GM21515 (cell line): ENCODE measurements at regions not wholly inside any gene's neighbourhood (a gene's known extent, or its start where the extent isn't known, plus 50 kb on each side); places are given as distances from the start of the nearest gene placed in this dataset.

Experiments used
- ATAC-seq: cut with Tn5 transposase; IDR thresholded peaks from one replicate; pipeline ENCODE4 v1.9.1; 2021; ENCODE audit not compliant: unreplicated experiment

GRCh38 chr3:72153477-72154314 is 368.7 kb upstream of the PROK2 start:
- no peak for ATAC-seq

DNA sequence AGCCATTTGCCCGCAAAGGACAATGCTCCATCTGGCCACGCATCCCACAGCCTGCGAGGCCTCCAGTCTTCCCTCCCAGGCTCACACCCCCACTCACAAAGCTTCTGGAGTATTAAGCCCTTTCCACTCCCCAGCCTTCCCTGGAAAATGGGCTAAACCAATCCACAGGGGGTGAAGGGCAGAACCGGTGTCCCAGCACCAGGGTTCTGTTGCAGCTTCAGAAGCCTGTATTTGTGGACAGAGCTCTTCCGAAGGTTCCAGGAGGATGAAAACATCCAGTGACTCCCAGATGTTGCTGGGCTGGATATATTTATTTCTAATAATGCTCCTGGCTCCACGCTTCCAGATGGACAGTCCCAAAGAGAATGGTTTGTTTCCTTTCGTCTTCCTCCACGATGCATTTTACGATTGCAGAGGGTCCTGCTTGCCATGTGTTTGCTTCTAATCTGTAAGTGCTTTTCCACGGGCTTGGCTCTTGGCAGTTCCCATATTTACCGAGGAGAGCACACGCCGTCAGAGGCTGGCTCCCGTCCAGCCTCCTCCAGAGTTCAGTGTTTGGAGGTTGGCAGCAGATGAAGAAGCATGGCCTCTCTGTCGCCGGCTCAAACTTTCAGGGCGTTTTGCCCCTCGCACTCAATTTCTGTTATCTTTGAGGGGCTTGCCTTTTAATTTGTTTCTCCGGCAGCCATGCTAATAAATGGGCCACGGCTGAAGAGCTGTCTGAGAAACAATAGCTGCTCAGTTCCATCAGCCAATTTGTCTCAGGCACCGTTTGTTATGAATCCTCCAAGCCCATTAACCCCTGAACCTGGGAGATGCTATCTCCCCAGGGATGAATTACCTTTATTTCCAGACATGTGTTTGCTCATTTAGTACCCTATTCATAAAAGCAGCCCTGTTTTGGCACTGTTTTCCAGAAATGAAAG is 367.9 kb upstream of the PROK2 start:
- ATAC-seq: no peak

GRCh38 chr3:72151465-72152238 is 366.7 kb upstream of the PROK2 start:
- no peak for ATAC-seq

GRCh38 chr3:72150634-72151412 is 365.9 kb upstream of the PROK2 start:
- no peak for ATAC-seq

GRCh38 chr3:72149645-72150300 is 364.8 kb upstream of the PROK2 start:
- ATAC-seq: no peak

DNA sequence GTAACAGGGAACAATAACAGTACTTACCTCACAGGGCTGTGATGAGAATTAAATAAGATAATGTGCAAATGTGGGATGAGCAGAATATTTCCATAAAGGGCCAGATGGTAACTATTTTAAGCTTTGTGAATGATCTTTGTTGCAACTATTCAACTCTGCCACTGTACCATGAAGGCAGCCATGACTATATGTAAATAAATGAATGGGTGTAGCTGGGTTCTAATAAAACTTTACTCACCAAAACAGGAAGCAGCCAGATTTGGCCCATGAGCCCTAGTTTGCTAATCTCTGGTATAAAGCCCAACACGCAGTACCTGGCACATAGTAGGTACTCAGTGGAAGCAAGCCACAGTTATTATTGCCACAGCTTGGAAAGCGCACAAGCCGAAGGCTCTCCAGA is 362.7 kb upstream of the PROK2 start:
- ATAC-seq: no peak

DNA sequence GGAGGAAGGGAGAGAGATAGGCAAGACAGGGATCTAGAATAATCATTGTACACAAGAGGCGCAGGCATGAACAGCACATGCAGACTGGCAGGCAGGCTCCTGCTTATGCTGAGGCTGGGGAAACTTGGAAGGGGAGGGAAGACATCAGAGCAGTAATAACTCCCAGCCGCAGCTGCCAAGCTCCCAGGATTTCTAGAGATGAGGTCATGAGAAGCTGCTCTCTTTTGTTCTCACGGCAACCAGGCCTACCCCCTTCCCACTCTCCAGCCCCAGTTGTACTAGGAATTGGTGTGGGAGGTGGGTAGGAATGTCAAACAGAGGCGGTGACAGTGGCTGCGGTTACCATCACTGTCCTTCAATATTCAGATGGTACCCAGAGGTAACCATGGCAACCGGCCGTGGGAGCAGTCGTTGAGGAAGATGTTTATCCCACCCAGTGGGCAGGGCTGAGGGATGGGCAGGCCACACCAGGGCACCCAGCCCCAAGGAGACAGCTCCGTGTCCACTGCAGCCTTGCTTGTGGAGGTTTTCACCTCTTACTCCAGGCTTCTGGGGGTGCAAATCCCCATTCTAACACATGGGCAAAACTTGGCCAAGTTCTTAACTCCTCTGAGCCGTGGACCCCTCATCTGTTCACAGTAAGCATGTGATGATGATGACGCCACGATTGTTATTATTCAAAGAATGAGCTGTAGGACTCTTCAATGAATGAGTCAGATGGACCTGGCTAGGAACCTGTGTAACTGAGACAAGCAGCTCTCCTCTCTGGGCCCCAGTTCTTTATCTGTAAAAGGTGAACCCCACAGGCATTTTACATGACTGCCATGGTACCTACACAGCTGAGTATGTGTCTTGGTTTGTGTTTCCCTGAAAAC is 360.8 kb upstream of the PROK2 start:
- no peak for ATAC-seq

- no peak for ATAC-seq
These were observed 360.0 kb upstream of the PROK2 start for GRCh38 chr3:72144773-72145505.

- no peak for ATAC-seq
These were observed 359.2 kb upstream of the PROK2 start for GRCh38 chr3:72143966-72144717.

DNA sequence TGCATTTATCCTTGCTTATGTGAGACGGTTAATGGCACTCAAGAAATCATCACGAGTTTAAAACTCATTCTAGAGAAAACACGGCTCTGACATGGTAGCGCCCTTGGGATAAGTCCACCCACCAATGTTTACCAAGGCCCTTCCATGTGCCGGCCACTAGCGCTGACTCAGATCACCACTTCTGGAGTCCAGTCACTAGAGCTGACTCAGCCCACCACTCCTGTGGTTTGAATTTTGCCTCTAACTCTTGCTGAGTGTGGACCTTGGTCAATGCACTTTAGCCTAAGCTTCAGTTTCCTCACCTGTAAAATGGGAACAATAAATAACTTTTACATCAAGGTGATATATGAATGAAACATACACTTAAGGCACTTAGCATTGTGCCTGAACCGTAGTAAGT is 358.4 kb upstream of the PROK2 start:
- ATAC-seq: no peak

DNA sequence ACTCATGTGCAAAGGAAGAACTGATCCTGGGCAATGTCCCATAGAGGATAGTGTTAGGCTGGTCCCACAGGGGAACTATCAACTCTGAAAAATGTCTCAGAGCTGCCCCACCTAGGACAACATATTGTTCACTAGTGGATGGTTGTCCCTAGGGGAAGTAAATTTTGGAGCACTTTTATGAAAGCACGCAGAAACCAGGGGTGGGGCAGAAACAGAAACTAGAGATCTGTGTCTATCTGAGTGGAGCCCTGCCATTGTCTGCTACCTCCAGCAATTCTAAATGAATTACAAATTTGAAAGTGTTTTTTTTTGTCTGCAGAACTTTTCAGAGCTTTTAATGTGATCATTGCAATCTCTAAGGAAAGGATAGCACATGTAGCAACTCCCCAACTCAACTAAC is 357.1 kb upstream of the PROK2 start:
- ATAC-seq: no peak

GRCh38 chr3:72141264-72141663 is 356.3 kb upstream of the PROK2 start:
- ATAC-seq: no peak

DNA sequence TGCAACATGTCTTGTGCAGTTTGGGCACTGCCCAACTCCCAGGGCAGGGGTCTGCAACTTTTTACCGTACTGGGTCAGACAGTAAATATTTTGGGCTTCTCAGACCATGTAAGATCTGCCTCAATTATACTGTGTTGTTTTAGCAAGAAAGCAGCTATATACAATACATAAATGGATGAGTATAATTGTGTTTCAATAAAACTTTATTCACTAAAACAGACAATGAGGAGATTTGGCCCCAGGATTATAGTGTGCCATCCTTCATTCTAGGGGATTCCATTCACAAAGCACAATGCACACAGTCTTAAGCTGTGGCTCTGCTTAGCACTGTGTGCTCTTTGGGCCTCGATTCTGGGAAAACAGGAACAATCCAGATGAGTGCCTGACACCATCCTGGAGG is 354.4 kb upstream of the PROK2 start:
- no peak for ATAC-seq

- no peak for ATAC-seq
These were observed 353.2 kb upstream of the PROK2 start for GRCh38 chr3:72137865-72138861.

- ATAC-seq: no peak
These were observed 350.7 kb upstream of the PROK2 start for GRCh38 chr3:72135636-72136035.

DNA sequence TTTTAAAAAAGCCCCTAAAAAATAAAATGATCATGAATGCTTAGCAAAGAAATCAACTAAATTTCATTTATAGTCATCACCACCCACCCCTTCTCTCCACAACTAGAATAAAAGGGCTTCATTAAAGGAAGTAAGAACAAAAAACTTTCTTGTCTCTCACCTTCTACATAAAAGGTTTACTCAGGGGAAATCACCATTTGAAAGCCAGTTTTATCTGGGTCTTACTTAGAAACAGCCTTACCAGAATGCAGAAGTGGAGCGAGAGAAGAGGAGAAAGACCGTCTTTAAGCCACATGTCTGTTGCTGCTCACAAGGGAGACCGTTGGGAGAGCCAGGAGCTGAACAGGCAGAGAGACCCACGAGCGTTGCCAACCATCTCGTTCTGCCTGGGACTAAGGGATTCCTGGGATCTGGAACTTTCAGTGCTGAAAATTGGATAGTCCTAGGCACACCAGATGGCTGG is 350.1 kb upstream of the PROK2 start:
- ATAC-seq: no peak
